HUES48 (cell line): ENCODE measurements at regions not wholly inside any gene's neighbourhood (a gene's known extent, or its start where the extent isn't known, plus 50 kb on each side); places are given as distances from the start of the nearest gene placed in this dataset.

Experiments
- H3K27ac ChIP-seq: one replicate; pipeline ENCODE4 v1.7.0; 2013; ENCODE audit warnings: low read depth, low read length, inconsistent platforms
- H3K27me3 ChIP-seq: 2 replicates; pipeline ENCODE4 v1.6.1; 2013; ENCODE audit warnings: mild to moderate bottlenecking, low read length; ENCODE audit not compliant: control insufficient read depth, insufficient read depth
- H3K36me3 ChIP-seq: 2 replicates; pipeline ENCODE4 v1.6.1; 2013; ENCODE audit warnings: low read length; ENCODE audit not compliant: control insufficient read depth, insufficient read depth
- H3K4me1 ChIP-seq: 2 replicates; pipeline ENCODE4 v1.6.1; 2013; ENCODE audit warnings: mild to moderate bottlenecking, low read length; ENCODE audit not compliant: control insufficient read depth, insufficient read depth
- H3K4me3 ChIP-seq: 2 replicates; pipeline ENCODE4 v1.5.1; 2013; ENCODE audit warnings: mild to moderate bottlenecking, low read depth, low read length
- H3K9ac ChIP-seq: 2 replicates; pipeline ENCODE4 v1.6.1; 2013; ENCODE audit warnings: mild to moderate bottlenecking, low read depth, low read length, moderate library complexity
- H3K9me3 ChIP-seq: 2 replicates; pipeline ENCODE4 v1.6.1; 2013; ENCODE audit warnings: low read length; ENCODE audit not compliant: control insufficient read depth, insufficient read depth

- H3K4me1 ChIP-seq, result no peaks in the 10 kb centered on the region
- H3K9ac ChIP-seq, result no peak overlapping the region
- H3K27me3 ChIP-seq, result no peaks in the 10 kb centered on the region
- H3K36me3 ChIP-seq, result no peaks in the 10 kb centered on the region
- no peak overlapping the region for H3K27ac ChIP-seq
- H3K9me3 ChIP-seq, result 0 out of 2 replicates have a peak, but pooled peaks cover 3% of the 10 kb centered on the region
- no peak overlapping the region for H3K4me3 ChIP-seq
These were observed 493.3 kb upstream of the ADAMTS16 start for GRCh38 chr5:4646715-4647375.

- Histone ChIP-seq H3K36me3 (no peaks in the 10 kb centered on the region), H3K27me3 (no peaks in the 10 kb centered on the region), H3K9me3 (0 out of 2 replicates have a peak, but pooled peaks cover 2% of the 10 kb centered on the region), H3K9ac (no peak overlapping the region), H3K27ac (no peak overlapping the region), H3K4me1 (no peaks in the 10 kb centered on the region), H3K4me3 (no peak overlapping the region)
These were observed 492.2 kb upstream of the ADAMTS16 start for GRCh38 chr5:4647955-4648354.

- H3K27ac ChIP-seq, result no peak overlapping the region
- H3K9ac ChIP-seq, result no peak overlapping the region
- no peaks in the 10 kb centered on the region; the same call in 1 of the 2 replicates for H3K9me3 ChIP-seq
- H3K36me3 ChIP-seq, result no peaks in the 10 kb centered on the region
- H3K27me3 ChIP-seq, result no peaks in the 10 kb centered on the region
- H3K4me3 ChIP-seq, result no peak overlapping the region
- no peaks in the 10 kb centered on the region for H3K4me1 ChIP-seq
These were observed 488.1 kb upstream of the ADAMTS16 start for GRCh38 chr5:4651806-4652565.

- Histone ChIP-seq H3K36me3 (no peaks in the 10 kb centered on the region), H3K27me3 (no peaks in the 10 kb centered on the region), H3K9ac (no peak overlapping the region), H3K9me3 (no peaks in the 10 kb centered on the region; the same call in 1 of the 2 replicates), H3K4me1 (no peaks in the 10 kb centered on the region), H3K4me3 (no peak overlapping the region), H3K27ac (no peak overlapping the region)
These were observed 486.7 kb upstream of the ADAMTS16 start for GRCh38 chr5:4653475-4653874.

- H3K27ac ChIP-seq, result no peak overlapping the region
These were observed 480.3 kb upstream of the ADAMTS16 start for GRCh38 chr5:4659851-4660250.

GRCh38 chr5:4661326-4661725 lies 478.8 kb upstream of the ADAMTS16 start:
- no peaks in the 10 kb centered on the region for H3K9me3 ChIP-seq
- H3K9ac ChIP-seq, result no peak overlapping the region
- H3K4me3 ChIP-seq, result no peak overlapping the region
- H3K27me3 ChIP-seq, result no peaks in the 10 kb centered on the region
- H3K4me1 ChIP-seq, result no peaks in the 10 kb centered on the region
- no peaks in the 10 kb centered on the region for H3K36me3 ChIP-seq
- no peak overlapping the region for H3K27ac ChIP-seq

More at GRCh38 chr5:4659851-4660250, 480.3 kb upstream of the ADAMTS16 start:
- Histone ChIP-seq H3K27me3 (no peaks in the 10 kb centered on the region), H3K36me3 (no peaks in the 10 kb centered on the region), H3K4me3 (no peak overlapping the region), H3K9ac (no peak overlapping the region), H3K4me1 (no peaks in the 10 kb centered on the region), H3K9me3 (no peaks in the 10 kb centered on the region; the same call in 1 of the 2 replicates)

GRCh38 chr5:4661836-4662235 lies 478.3 kb upstream of the ADAMTS16 start:
- no peak overlapping the region for H3K4me3 ChIP-seq
- no peaks in the 10 kb centered on the region for H3K4me1 ChIP-seq
- H3K27ac ChIP-seq, result no peak overlapping the region
- no peaks in the 10 kb centered on the region for H3K9me3 ChIP-seq
- H3K9ac ChIP-seq, result no peak overlapping the region
- no peaks in the 10 kb centered on the region for H3K36me3 ChIP-seq
- no peaks in the 10 kb centered on the region for H3K27me3 ChIP-seq

- no peaks in the 10 kb centered on the region for H3K36me3 ChIP-seq
- no peaks in the 10 kb centered on the region for H3K9me3 ChIP-seq
- no peak overlapping the region for H3K27ac ChIP-seq
- H3K27me3 ChIP-seq, result no peaks in the 10 kb centered on the region
- no peak overlapping the region for H3K9ac ChIP-seq
- H3K4me1 ChIP-seq, result no peaks in the 10 kb centered on the region
- H3K4me3 ChIP-seq, result no peak overlapping the region
These were observed 477.4 kb upstream of the ADAMTS16 start for GRCh38 chr5:4662756-4663155.

GRCh38 chr5:4665911-4666310 lies 474.2 kb upstream of the ADAMTS16 start:
- Histone ChIP-seq H3K27me3 (no peaks in the 10 kb centered on the region), H3K4me1 (no peaks in the 10 kb centered on the region), H3K9me3 (no peaks in the 10 kb centered on the region), H3K9ac (no peak overlapping the region), H3K36me3 (no peaks in the 10 kb centered on the region), H3K4me3 (no peak overlapping the region), H3K27ac (no peak overlapping the region)

GRCh38 chr5:4674166-4674565 lies 466.0 kb upstream of the ADAMTS16 start:
- Histone ChIP-seq H3K4me3 (no peak overlapping the region), H3K27me3 (no peaks in the 10 kb centered on the region), H3K9ac (no peak overlapping the region), H3K27ac (no peak overlapping the region), H3K9me3 (no peaks in the 10 kb centered on the region), H3K36me3 (no peaks in the 10 kb centered on the region), H3K4me1 (no peaks in the 10 kb centered on the region)

GRCh38 chr5:4676934-4677333 lies 463.2 kb upstream of the ADAMTS16 start:
- Histone ChIP-seq H3K9me3 (no peaks in the 10 kb centered on the region), H3K27ac (no peak overlapping the region), H3K9ac (no peak overlapping the region), H3K4me1 (no peaks in the 10 kb centered on the region), H3K36me3 (no peaks in the 10 kb centered on the region), H3K27me3 (no peaks in the 10 kb centered on the region), H3K4me3 (no peak overlapping the region)
